ENCODE measurements at regions not wholly inside any gene's neighbourhood (a gene's known extent, or its start where the extent isn't known, plus 50 kb on each side); places are given as distances from the start of the nearest gene placed in this dataset.

DNA sequence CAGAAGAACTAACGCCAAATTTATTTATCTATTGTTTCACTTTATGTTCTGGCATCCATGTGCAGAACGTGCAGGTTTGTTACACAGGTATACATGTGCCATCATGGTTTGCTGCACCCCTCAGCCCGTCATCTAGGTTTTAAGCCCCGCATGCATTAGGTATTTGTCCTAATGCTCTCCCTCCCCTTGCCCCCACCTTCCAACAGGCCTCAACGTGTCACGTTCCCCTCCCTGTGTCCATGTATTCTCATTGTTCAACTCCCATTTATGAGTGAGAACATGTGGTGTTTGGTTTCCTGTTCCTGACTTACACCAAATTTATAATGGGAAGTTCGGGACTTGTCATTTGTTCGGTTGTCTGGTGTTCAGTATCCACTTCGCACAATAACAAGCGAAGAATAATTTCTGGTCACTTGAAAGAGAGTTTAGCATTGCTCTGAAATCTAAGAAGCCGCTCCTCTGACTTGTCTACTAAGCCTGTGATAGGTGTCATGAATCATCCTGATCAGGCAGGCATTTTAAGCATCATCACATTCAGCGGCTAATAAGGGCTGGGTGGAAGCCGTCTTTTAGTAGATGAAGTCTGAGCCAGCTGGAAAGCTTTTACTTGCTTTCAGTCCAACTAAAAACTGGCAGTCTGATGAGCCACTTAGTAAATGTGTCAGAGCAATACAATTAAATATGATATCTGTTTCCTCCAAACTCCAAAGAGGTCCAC is 1065.7 kb upstream of the PABPC4L start:
- Histone ChIP-seq H4K20me1 (ENCODE audit: insufficient read depth, low read length) (no peaks in the 10 kb centered on the region), H3K79me2 (ENCODE audit: insufficient read depth, low read length) (no peaks in the 10 kb centered on the region), H3K27ac (ENCODE audit: low read depth, low read length) (no peak overlapping the region), H3K36me3 (ENCODE audit: insufficient read depth, low read length) (no peaks in the 10 kb centered on the region), H2AFZ (ENCODE audit: low read length) (no peak overlapping the region), H3K4me2 (ENCODE audit: insufficient read depth, low read length) (no peak overlapping the region), H3K4me1 (ENCODE audit: insufficient read depth, low read length) (no peaks in the 10 kb centered on the region), H3K9me3 (ENCODE audit: low read depth, low read length) (no peaks in the 10 kb centered on the region), H3K4me3 (ENCODE audit: insufficient read depth, low read length) (no peak overlapping the region), H3K27me3 (ENCODE audit: insufficient read depth, low read length) (no peaks in the 10 kb centered on the region)
- TF ChIP-seq, protein P1, sequence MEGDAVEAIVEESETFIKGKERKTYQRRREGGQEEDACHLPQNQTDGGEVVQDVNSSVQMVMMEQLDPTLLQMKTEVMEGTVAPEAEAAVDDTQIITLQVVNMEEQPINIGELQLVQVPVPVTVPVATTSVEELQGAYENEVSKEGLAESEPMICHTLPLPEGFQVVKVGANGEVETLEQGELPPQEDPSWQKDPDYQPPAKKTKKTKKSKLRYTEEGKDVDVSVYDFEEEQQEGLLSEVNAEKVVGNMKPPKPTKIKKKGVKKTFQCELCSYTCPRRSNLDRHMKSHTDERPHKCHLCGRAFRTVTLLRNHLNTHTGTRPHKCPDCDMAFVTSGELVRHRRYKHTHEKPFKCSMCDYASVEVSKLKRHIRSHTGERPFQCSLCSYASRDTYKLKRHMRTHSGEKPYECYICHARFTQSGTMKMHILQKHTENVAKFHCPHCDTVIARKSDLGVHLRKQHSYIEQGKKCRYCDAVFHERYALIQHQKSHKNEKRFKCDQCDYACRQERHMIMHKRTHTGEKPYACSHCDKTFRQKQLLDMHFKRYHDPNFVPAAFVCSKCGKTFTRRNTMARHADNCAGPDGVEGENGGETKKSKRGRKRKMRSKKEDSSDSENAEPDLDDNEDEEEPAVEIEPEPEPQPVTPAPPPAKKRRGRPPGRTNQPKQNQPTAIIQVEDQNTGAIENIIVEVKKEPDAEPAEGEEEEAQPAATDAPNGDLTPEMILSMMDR (IDR thresholded peaks at IDR 0.05; ENCODE audit: extremely low read depth, low read depth, low read length): no peak
- no peak for DNase-seq (ENCODE audit: insufficient read length, low spot score, missing footprints)

DNA sequence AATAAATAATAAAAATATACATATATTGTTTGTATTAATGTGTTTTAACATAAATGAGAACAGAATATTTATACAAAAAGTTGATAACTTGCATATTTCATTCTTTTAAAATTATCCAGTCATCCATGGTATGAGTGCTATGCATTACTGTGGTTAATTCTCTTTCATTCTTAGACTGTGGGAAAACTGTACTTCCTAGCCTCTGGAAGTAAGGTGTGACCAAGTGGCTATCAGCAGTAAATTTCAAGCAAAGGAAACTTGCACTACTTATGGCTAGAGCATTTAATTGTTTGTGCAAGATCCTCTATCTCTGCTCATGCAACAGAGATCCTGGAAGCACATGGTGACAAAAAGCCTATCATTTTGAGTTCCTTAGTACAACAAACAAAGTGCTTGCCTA is 1054.5 kb upstream of the PABPC4L start:
- Histone ChIP-seq H3K4me3 (ENCODE audit: insufficient read depth, low read length) (no peak overlapping the region), H3K4me2 (ENCODE audit: insufficient read depth, low read length) (no peak overlapping the region), H3K9me3 (ENCODE audit: low read depth, low read length) (no peaks in the 10 kb centered on the region), H2AFZ (ENCODE audit: low read length) (peak overlapping the region; percentile 18), H3K27me3 (ENCODE audit: insufficient read depth, low read length) (no peaks in the 10 kb centered on the region), H4K20me1 (ENCODE audit: insufficient read depth, low read length) (no peaks in the 10 kb centered on the region), H3K27ac (ENCODE audit: low read depth, low read length) (no peak overlapping the region), H3K79me2 (ENCODE audit: insufficient read depth, low read length) (no peaks in the 10 kb centered on the region), H3K36me3 (ENCODE audit: insufficient read depth, low read length) (no peaks in the 10 kb centered on the region), H3K4me1 (ENCODE audit: insufficient read depth, low read length) (no peaks in the 10 kb centered on the region)
- TF ChIP-seq, protein P1 (IDR thresholded peaks at IDR 0.05; ENCODE audit: extremely low read depth, low read depth, low read length): no peak
- DNase-seq (ENCODE audit: insufficient read length, low spot score, missing footprints): no peak

DNA sequence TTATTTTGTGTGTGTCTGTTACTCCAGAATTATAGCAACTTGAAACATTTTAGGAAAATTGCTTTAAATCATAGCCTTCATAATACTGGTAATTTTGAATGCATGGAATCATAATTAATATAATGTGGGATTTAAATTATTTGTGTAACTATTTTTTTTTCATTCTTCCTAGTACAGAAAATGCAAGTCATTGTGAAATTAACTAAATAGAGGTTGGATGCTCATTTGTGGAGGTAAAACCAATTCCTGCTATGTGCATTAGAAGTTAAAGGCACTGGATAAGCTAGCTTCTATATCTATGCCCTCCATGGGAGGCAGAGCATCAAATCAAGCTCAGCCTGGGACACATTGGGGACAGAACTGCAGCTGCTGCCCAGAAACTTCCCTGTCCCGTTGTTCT is 1048.5 kb upstream of the PABPC4L start:
- Histone ChIP-seq H4K20me1 (ENCODE audit: insufficient read depth, low read length) (no peaks in the 10 kb centered on the region), H3K36me3 (ENCODE audit: insufficient read depth, low read length) (no peaks in the 10 kb centered on the region), H3K4me2 (ENCODE audit: insufficient read depth, low read length) (no peak overlapping the region), H3K27ac (ENCODE audit: low read depth, low read length) (no peak overlapping the region), H3K4me1 (ENCODE audit: insufficient read depth, low read length) (no peaks in the 10 kb centered on the region), H3K79me2 (ENCODE audit: insufficient read depth, low read length) (no peaks in the 10 kb centered on the region), H2AFZ (ENCODE audit: low read length) (no peak overlapping the region), H3K27me3 (ENCODE audit: insufficient read depth, low read length) (no peaks in the 10 kb centered on the region), H3K4me3 (ENCODE audit: insufficient read depth, low read length) (no peak overlapping the region), H3K9me3 (ENCODE audit: low read depth, low read length) (no peaks in the 10 kb centered on the region)
- TF ChIP-seq, protein P1 (IDR thresholded peaks at IDR 0.05; ENCODE audit: extremely low read depth, low read depth, low read length): no peak
- no peak for DNase-seq (ENCODE audit: insufficient read length, low spot score, missing footprints)

- Histone ChIP-seq H2AFZ (ENCODE audit: low read length) (no peak overlapping the region), H3K4me2 (ENCODE audit: insufficient read depth, low read length) (no peak overlapping the region), H3K79me2 (ENCODE audit: insufficient read depth, low read length) (no peaks in the 10 kb centered on the region), H3K4me3 (ENCODE audit: insufficient read depth, low read length) (no peak overlapping the region), H3K36me3 (ENCODE audit: insufficient read depth, low read length) (no peaks in the 10 kb centered on the region), H3K27ac (ENCODE audit: low read depth, low read length) (no peak overlapping the region), H3K9me3 (ENCODE audit: low read depth, low read length) (no peaks in the 10 kb centered on the region), H3K4me1 (ENCODE audit: insufficient read depth, low read length) (no peaks in the 10 kb centered on the region), H4K20me1 (ENCODE audit: insufficient read depth, low read length) (no peaks in the 10 kb centered on the region), H3K27me3 (ENCODE audit: insufficient read depth, low read length) (no peaks in the 10 kb centered on the region)
- TF ChIP-seq, protein P1 (IDR thresholded peaks at IDR 0.05; ENCODE audit: extremely low read depth, low read depth, low read length): no peak
- no peak for DNase-seq (ENCODE audit: insufficient read length, low spot score, missing footprints)
Measured at GRCh38 chr4:135249024-135249423, 1047.4 kb upstream of the PABPC4L start.

Measured in osteoblast (primary cell).